ENCODE measurements at regions not wholly inside any gene's neighbourhood (a gene's known extent, or its start where the extent isn't known, plus 50 kb on each side); places are given as distances from the start of the nearest gene placed in this dataset.
A peak's percentile ranks its signal among the peaks of the same experiment; 100 is the strongest.

DNA sequence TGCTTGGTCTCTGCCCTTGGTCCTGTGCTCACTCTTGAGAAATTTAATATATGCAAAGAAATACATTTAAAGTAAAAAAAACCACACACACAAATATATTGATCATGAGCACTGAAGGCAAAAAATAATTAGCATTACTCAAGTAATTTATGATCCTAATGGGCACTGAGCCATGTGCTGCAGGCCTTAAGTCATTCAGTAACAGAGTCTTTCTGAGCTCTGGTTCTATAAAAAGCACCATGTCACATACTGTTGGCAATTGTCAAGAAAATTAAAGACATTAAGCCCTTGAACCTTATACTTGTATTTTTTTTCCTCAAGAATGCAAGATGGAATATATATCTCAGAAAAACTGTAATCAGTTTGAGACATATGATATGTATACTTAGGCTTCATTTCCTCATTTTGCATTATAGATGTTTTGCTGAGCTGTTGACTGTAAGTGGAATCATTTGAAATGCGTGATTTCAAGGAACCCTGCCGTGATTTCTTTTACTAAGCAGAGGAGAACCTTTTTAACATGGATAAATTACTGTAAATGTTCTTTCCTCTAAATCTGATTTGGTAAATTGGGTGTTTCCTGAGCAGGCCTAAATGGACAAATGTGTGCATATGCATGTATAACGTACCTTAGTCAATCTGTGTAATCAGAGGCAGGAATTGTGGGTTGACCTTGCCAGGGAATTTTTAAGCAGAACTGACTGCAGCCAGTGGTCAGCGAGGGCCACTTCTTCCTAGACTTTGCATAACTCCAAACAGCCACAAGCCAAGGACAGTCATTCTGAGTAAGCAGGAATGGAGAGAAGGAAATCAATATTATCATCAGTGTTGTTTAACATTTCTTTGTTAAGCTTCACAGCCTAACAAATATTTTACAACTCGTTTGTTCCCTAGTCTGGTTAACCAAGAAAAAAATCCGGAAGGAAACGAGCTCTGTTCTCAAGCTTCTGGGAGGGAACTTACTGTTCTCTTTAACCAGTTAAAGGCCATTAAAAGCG is 191.5 kb upstream of the ATP5MC3 start:
- peaks cover 0 to 18% (median 10%) of the 10 kb centered on the region in 10 experiments; a peak in 12 of 20 replicates for H3K4me1 ChIP-seq
- H3K9me3 ChIP-seq (replicated peaks in 1 of 11) = no peaks in the 10 kb centered on the region
- H3K4me3 ChIP-seq = no peak overlapping the region; a peak in 1 of 20 replicates
- no peaks in the 10 kb centered on the region for H3K27me3 ChIP-seq
- H3K9ac ChIP-seq = no peak overlapping the region
- H4K20me1 ChIP-seq = no peaks in the 10 kb centered on the region
- peak overlapping the region; percentile 3 to 76 (median 31); a peak in 18 of 22 replicates for H3K4me2 ChIP-seq
- no peak for TF ChIP-seq Cebpa-rat (IDR thresholded peaks at IDR 0.05)
- no peaks in the 10 kb centered on the region for H3K36me3 ChIP-seq
- H3K27ac ChIP-seq = no peak overlapping the region

DNA sequence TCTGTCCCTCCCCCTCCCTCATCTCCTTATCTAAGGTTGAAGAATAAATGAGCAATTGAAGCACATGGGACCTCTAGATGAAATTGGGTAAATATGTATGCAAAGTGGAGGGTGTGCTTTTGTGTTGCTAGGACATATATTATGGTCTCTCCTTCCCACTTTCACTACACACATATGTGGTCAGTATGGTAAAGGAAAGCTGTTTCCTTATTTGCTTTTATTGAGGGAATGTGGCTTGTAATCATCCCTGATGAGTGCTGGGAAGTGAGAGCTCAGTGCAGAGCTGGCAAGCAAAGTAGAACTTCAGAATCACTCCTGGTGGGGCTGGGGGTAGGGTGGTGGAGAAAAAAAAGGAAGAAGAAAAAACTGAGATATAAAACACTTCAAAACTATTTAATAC is 189.9 kb upstream of the ATP5MC3 start:
- Histone ChIP-seq H3K4me3 (no peak overlapping the region), H3K9me3 (replicated peaks in 1 of 11) (no peaks in the 10 kb centered on the region), H3K9ac (no peak overlapping the region), H3K36me3 (no peaks in the 10 kb centered on the region), H3K27ac (no peak overlapping the region), H3K4me1 (peaks cover 0 to 18% (median 9%) of the 10 kb centered on the region in 10 experiments; a peak in 12 of 20 replicates), H3K4me2 (no peak overlapping the region), H3K27me3 (no peaks in the 10 kb centered on the region), H4K20me1 (no peaks in the 10 kb centered on the region)
- TF ChIP-seq Cebpa-rat (IDR thresholded peaks at IDR 0.05) = no peak

DNA sequence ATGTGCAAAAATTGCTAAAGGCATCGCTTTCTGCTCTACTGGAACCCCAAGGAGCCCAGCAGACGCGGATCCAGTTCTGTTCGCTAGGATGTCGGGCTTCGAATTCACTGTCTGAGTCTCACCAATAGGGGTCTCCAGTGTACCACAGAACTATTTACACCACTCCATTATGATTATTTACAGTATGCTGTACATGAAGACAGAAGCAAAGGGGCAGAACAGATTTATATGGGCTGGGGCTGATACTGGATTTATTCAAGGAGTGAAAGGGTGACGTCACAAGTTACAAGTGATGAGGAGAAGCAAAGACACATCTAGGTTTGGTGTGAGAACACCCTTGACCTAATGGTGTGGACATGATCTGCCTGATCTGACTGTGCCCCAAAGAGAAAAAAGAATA is 185.3 kb upstream of the ATP5MC3 start:
- no peak overlapping the region for H3K9ac ChIP-seq
- no peaks in the 10 kb centered on the region for H3K9me3 ChIP-seq (replicated peaks in 1 of 11)
- H3K27me3 ChIP-seq = peaks cover 0 to 4% (median 0%) of the 10 kb centered on the region in 11 experiments; a peak in 2 of 22 replicates
- H3K36me3 ChIP-seq = no peaks in the 10 kb centered on the region
- no peak for TF ChIP-seq Cebpa-rat (IDR thresholded peaks at IDR 0.05)
- H3K27ac ChIP-seq = no peak overlapping the region
- H4K20me1 ChIP-seq = no peaks in the 10 kb centered on the region
- no peak overlapping the region for H3K4me2 ChIP-seq
- H3K4me1 ChIP-seq = no peaks in the 10 kb centered on the region
- no peak overlapping the region for H3K4me3 ChIP-seq

DNA sequence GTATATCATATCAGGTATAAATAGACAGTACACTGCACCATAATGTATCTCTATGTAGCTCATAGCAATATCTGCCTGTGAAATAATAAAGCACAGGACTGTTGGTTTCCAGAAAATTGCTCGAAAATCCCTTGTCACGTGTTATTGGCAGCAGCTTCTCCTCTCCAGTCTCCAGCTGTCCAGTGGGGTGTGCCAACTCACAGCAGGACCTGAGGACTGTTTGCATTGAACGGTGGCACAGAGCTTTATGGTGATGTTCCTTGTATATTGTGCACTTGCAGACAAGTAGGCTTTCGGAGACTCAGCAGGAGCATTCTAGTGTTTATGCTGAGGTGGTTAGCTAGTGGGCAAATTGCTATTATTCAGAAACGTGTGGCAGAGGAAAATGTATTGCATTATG is 182.2 kb upstream of the ATP5MC3 start:
- Histone ChIP-seq H3K4me3 (no peak overlapping the region), H3K4me1 (no peaks in the 10 kb centered on the region)
- TF ChIP-seq Cebpa-rat (IDR thresholded peaks at IDR 0.05) = no peak

DNA sequence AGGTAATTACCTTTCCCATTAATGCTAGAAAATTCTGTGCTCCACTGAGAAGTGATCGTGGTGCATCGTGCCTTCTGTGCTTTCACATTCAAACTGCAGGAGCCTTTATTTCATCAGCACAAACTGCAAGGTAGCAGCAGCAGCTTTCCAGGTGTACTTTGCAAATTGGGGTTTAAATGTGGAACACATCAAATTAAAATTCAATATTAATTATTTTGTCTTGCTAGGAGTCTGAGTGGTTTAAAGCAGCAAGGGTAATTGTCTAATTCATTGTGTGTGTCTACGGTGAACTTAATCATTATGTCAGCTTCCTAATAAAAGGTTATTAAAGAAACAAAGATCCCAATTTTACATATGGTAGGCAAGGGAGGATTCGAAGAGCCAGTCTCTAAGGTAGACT is 180.8 kb upstream of the ATP5MC3 start:
- no peak overlapping the region for H3K4me2 ChIP-seq
- H3K36me3 ChIP-seq = no peaks in the 10 kb centered on the region
- H3K27me3 ChIP-seq = peaks cover 0 to 4% (median 0%) of the 10 kb centered on the region in 11 experiments; a peak in 2 of 22 replicates
- H4K20me1 ChIP-seq = no peaks in the 10 kb centered on the region
- H3K27ac ChIP-seq = no peak overlapping the region
- TF ChIP-seq Cebpa-rat (IDR thresholded peaks at IDR 0.05) = no peak
- H3K4me1 ChIP-seq = peaks cover 0 to 13% (median 10%) of the 10 kb centered on the region in 10 experiments; a peak in 16 of 20 replicates
- no peak overlapping the region for H3K4me3 ChIP-seq
- H3K9ac ChIP-seq = no peak overlapping the region
- no peaks in the 10 kb centered on the region for H3K9me3 ChIP-seq (replicated peaks in 1 of 11)

More for the DNA sequence above, 182.2 kb upstream of the ATP5MC3 start:
- no peak overlapping the region for H3K27ac ChIP-seq
- no peaks in the 10 kb centered on the region for H3K36me3 ChIP-seq
- no peaks in the 10 kb centered on the region for H3K9me3 ChIP-seq (replicated peaks in 1 of 11)
- no peaks in the 10 kb centered on the region for H4K20me1 ChIP-seq
- H3K4me2 ChIP-seq = no peak overlapping the region
- H3K27me3 ChIP-seq = peaks cover 0 to 4% (median 0%) of the 10 kb centered on the region in 11 experiments; a peak in 2 of 22 replicates
- H3K9ac ChIP-seq = no peak overlapping the region

DNA sequence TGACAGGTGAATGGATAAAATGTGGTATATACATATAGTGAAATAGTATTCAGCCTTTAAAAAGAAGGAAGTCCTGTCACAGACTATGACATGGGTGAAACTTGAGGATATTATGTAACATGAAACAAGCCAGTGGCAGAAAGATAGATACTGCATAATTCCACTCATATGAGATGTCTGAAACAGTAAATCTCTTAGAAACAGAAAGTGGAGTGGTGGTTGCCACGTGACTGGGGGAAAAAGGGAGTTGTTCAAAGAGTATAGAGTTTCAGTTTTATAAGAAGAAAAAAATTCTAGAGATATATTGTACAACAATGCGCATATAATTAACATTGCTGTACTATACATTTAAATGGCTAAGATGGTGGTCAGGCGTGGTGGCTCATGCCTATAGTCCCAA is 178.2 kb upstream of the ATP5MC3 start:
- Histone ChIP-seq H3K4me1 (peaks cover 0 to 18% (median 13%) of the 10 kb centered on the region in 10 experiments; a peak in 16 of 20 replicates), H3K27me3 (no peaks in the 10 kb centered on the region), H3K36me3 (no peaks in the 10 kb centered on the region), H4K20me1 (no peaks in the 10 kb centered on the region), H3K9ac (no peak overlapping the region), H3K4me3 (no peak overlapping the region), H3K4me2 (no peak overlapping the region), H3K9me3 (replicated peaks in 1 of 11) (no peaks in the 10 kb centered on the region), H3K27ac (no peak overlapping the region)
- TF ChIP-seq Cebpa-rat (IDR thresholded peaks at IDR 0.05) = no peak

DNA sequence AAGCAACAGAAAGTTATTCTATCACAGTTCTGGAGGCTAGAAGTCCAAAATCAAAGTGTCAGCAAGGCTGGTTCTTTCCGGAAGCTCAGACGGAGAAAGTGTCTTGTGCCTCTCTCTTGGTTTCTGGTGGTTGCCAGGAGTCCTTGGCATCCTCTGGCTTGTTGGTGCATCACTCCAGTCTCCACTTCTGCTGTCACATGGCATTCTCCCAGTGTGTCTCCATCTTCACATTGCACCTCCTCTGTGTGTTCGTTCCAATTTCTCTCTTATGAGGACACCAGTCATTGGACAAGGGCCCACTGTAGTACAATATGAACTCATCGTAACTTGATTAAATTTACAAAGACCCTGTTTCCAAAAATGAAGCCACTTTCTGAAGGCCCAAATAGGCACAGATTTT is 175.4 kb upstream of the ATP5MC3 start:
- no peak overlapping the region for H3K9ac ChIP-seq
- H3K4me2 ChIP-seq = peak overlapping the region in 2 of 11 experiments; percentile 54 to 57; a peak in 3 of 22 replicates
- H4K20me1 ChIP-seq = no peaks in the 10 kb centered on the region
- peaks cover 11 to 18% (median 14%) of the 10 kb centered on the region in 10 experiments for H3K4me1 ChIP-seq
- no peaks in the 10 kb centered on the region for H3K9me3 ChIP-seq (replicated peaks in 1 of 11)
- TF ChIP-seq Cebpa-rat (IDR thresholded peaks at IDR 0.05) = no peak
- H3K27me3 ChIP-seq = no peaks in the 10 kb centered on the region
- no peak overlapping the region for H3K27ac ChIP-seq
- no peaks in the 10 kb centered on the region for H3K36me3 ChIP-seq
- no peak overlapping the region for H3K4me3 ChIP-seq

DNA sequence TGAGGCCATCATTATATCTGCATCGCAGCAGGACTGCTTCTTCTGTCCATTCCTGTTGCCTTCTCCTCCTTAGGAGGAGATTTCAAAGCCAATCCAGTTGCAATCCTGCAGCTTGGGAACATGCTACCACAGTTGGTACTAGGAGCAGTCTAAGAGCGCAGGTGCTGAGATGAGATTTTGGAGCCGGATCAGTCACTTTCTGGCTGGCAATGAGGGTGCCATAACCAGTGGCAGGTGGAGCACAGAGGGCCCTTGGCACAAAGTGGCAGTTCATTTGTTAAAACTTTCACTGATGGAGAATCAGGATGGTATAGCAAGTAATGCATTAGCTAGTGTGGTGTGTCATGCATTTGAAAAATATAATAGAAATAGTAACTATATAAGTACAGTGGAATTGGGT is 173.7 kb upstream of the ATP5MC3 start:
- no peaks in the 10 kb centered on the region for H3K36me3 ChIP-seq
- no peak overlapping the region for H3K4me2 ChIP-seq
- no peak overlapping the region for H3K4me3 ChIP-seq
- no peak overlapping the region for H3K9ac ChIP-seq
- H3K9me3 ChIP-seq (replicated peaks in 1 of 11) = no peaks in the 10 kb centered on the region
- no peak for TF ChIP-seq Cebpa-rat (IDR thresholded peaks at IDR 0.05)
- H3K4me1 ChIP-seq = peaks cover 11 to 18% (median 14%) of the 10 kb centered on the region in 10 experiments
- no peak overlapping the region for H3K27ac ChIP-seq
- H3K27me3 ChIP-seq = no peaks in the 10 kb centered on the region
- H4K20me1 ChIP-seq = no peaks in the 10 kb centered on the region

DNA sequence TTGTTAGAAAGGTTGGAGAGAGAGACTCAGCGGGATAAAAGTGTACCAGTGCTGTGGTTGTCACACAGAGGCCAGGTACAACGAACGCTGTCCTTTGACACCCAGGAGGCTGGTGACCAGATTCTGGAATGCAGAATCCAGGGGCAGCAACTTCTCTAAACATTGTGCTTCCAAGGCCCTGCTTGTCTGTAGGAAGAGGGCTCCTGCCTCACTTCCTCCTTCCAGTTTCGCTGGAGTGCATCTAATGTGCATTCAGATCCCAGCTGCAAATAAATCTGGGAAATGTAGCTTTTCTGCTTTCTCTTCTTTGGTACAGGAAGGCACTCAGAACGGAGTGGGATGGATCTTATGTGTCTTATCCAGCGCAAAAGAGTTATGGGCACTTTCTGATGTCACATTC is 171.8 kb upstream of the ATP5MC3 start:
- H3K27ac ChIP-seq = no peak overlapping the region
- H3K4me1 ChIP-seq = peaks cover 11 to 18% (median 13%) of the 10 kb centered on the region in 10 experiments
- H3K9ac ChIP-seq = no peak overlapping the region
- no peak overlapping the region for H3K4me3 ChIP-seq
- no peak for TF ChIP-seq Cebpa-rat (IDR thresholded peaks at IDR 0.05)
- no peaks in the 10 kb centered on the region for H3K27me3 ChIP-seq
- no peaks in the 10 kb centered on the region for H3K36me3 ChIP-seq
- peak overlapping the region in 2 of 11 experiments; percentile 35 to 56; a peak in 4 of 22 replicates for H3K4me2 ChIP-seq
- H4K20me1 ChIP-seq = no peaks in the 10 kb centered on the region
- no peaks in the 10 kb centered on the region for H3K9me3 ChIP-seq (replicated peaks in 1 of 11)

Data from BLaER1 treated with 17β-estradiol and CSF1 and Interleukin-3, amounts not matched to agents 10 nM and 100 nM (cell line).